Neural cell (in vitro differentiated cells): ENCODE measurements at regions not wholly inside any gene's neighbourhood (a gene's known extent, or its start where the extent isn't known, plus 50 kb on each side); places are given as distances from the start of the nearest gene placed in this dataset.

Experiments
- H2AFZ ChIP-seq: fragments of 200-600, 300-800 bp; sonication (generic), shearing (Covaris generic); 2 replicates; pipeline ENCODE4 v1.6.0; 2014; ENCODE audit warnings: low read depth, mild to moderate bottlenecking, antibody characterized with exemption, low read length, moderate library complexity
- H3F3A ChIP-seq: fragments of 200-600 bp; shearing (Covaris generic); 2 replicates; pipeline ENCODE4 v1.6.1; 2016; ENCODE audit warnings: mild to moderate bottlenecking, moderate library complexity, mixed read lengths, antibody characterized with exemption, low read length; ENCODE audit not compliant: insufficient read depth, poor library complexity, severe bottlenecking
- H3K27ac ChIP-seq: fragments of 200-600, 300-800 bp; sonication (generic), shearing (Covaris generic); 2 replicates; pipeline ENCODE4 v1.5.1; 2014; ENCODE audit warnings: mild to moderate bottlenecking, low read length, moderate library complexity
- H3K27me3 ChIP-seq: fragments of 300-800, 200-600 bp; sonication (generic), shearing (Covaris generic); 2 replicates; pipeline ENCODE4 v1.6.0; 2014; ENCODE audit warnings: mild to moderate bottlenecking, low read depth, low read length, moderate library complexity; ENCODE audit not compliant: insufficient read depth
- H3K36me3 ChIP-seq: fragments of 300-800, 200-600 bp; sonication (generic), shearing (Covaris generic); 2 replicates; pipeline ENCODE4 v1.5.1; 2014; ENCODE audit warnings: mild to moderate bottlenecking, antibody characterized with exemption, low read length, moderate library complexity; ENCODE audit not compliant: insufficient read depth
- H3K4me2 ChIP-seq: fragments of 300-800, 200-600 bp; sonication (generic), shearing (Covaris generic); 2 replicates; pipeline ENCODE4 v1.6.0; 2014; ENCODE audit warnings: mild to moderate bottlenecking, low read length
- H3K4me3 ChIP-seq: fragments of 300-800, 200-600 bp; sonication (generic), shearing (Covaris generic); 2 replicates; pipeline ENCODE4 v1.5.1; 2014; ENCODE audit warnings: mild to moderate bottlenecking, low read length, moderate library complexity
- H3K79me2 ChIP-seq: fragments of 200-600 bp; shearing (Covaris generic); replicated peaks from 2 replicates; pipeline ENCODE4 v1.6.0; 2014; ENCODE audit warnings: mild to moderate bottlenecking, low read length, moderate library complexity; ENCODE audit not compliant: insufficient read depth
- H3K9ac ChIP-seq: fragments of 300-800, 200-600 bp; sonication (generic), shearing (Covaris generic); 2 replicates; pipeline ENCODE4 v1.6.1; 2016; ENCODE audit warnings: mild to moderate bottlenecking, low read length, mixed read lengths
- H3K9me2 ChIP-seq: fragments of 200-600 bp; shearing (Covaris generic); 2 replicates; pipeline ENCODE4 v1.6.1; 2016; ENCODE audit warnings: mild to moderate bottlenecking, low read length, mixed read lengths; ENCODE audit not compliant: insufficient read depth
- H3K9me3 ChIP-seq: fragments of 200-600, 300-800 bp; sonication (generic), shearing (Covaris generic); 2 replicates; pipeline ENCODE4 v1.6.1; 2016; ENCODE audit warnings: mild to moderate bottlenecking, mixed run types, low read length, moderate library complexity, mixed read lengths
- H4K20me1 ChIP-seq: fragments of 200-600 bp; shearing (Covaris generic); 2 replicates; pipeline ENCODE4 v1.6.1; 2016; ENCODE audit warnings: mild to moderate bottlenecking, mixed run types; ENCODE audit not compliant: insufficient read depth
- CTCF ChIP-seq: fragments of 450-650 bp; IDR thresholded peaks from 2 replicates; pipeline ENCODE4 v1.5.1; 2014; ENCODE audit warnings: antibody characterized with exemption, mild to moderate bottlenecking, moderate library complexity; ENCODE audit not compliant: poor library complexity, severe bottlenecking
- EP300 ChIP-seq: fragments of 450-650 bp; conservative IDR thresholded peaks from 2 replicates; pipeline ENCODE4 v1.6.1; 2014; ENCODE audit warnings: antibody characterized with exemption, mild to moderate bottlenecking, moderate library complexity; ENCODE audit not compliant: poor library complexity, severe bottlenecking
- EZH2 ChIP-seq: fragments of 200-600, 300-800 bp; shearing (Covaris generic), sonication (generic); IDR thresholded peaks from 2 replicates; pipeline ENCODE4 v1.6.1; 2014; ENCODE audit warnings: antibody characterized with exemption, low read length, borderline replicate concordance, mild to moderate bottlenecking; ENCODE audit not compliant: insufficient read depth, poor library complexity, severe bottlenecking
- MXI1 ChIP-seq: fragments of 450-650 bp; conservative IDR thresholded peaks from 2 replicates; pipeline ENCODE4 v1.6.1; 2014; ENCODE audit warnings: antibody characterized with exemption, mild to moderate bottlenecking; ENCODE audit not compliant: poor library complexity, severe bottlenecking
- POLR2AphosphoS5 ChIP-seq: IDR thresholded peaks from 2 replicates; pipeline ENCODE4 v1.6.1; 2012
- RAD21 ChIP-seq: fragments of 450-650 bp; conservative IDR thresholded peaks from 2 replicates; pipeline ENCODE4 v1.6.1; 2014; ENCODE audit warnings: antibody characterized with exemption, mild to moderate bottlenecking, moderate library complexity
- REST ChIP-seq: IDR thresholded peaks from 2 replicates; pipeline ENCODE4 v1.6.1; 2012; ENCODE audit warnings: borderline replicate concordance
- SMC3 ChIP-seq: fragments of 450-650 bp; conservative IDR thresholded peaks from 2 replicates; pipeline ENCODE4 v1.6.1; 2014; ENCODE audit warnings: antibody characterized with exemption, mild to moderate bottlenecking, moderate library complexity; ENCODE audit not compliant: poor library complexity
- TAF1 ChIP-seq: IDR thresholded peaks from 2 replicates; pipeline ENCODE4 v1.6.1; 2012; ENCODE audit warnings: low read depth

- H3K4me2 ChIP-seq: no peak overlapping the region
- H3K9ac ChIP-seq: no peak overlapping the region
- no peaks in the 10 kb centered on the region for H3K36me3 ChIP-seq
- no peaks in the 10 kb centered on the region for H4K20me1 ChIP-seq
- no peak overlapping the region for H2AFZ ChIP-seq
- H3F3A ChIP-seq: no peaks in the 10 kb centered on the region
- no peaks in the 10 kb centered on the region for H3K27me3 ChIP-seq
- H3K79me2 ChIP-seq: no peaks in the 10 kb centered on the region
- TF ChIP-seq TAF1 (no peak), SMC3 (no peak), EZH2 (no peak), REST (no peak), MXI1 (no peak), RAD21 (no peak), EP300 (no peak), POLR2AphosphoS5 (no peak), CTCF (no peak)
- no peak overlapping the region for H3K4me3 ChIP-seq
- H3K9me3 ChIP-seq: no peaks in the 10 kb centered on the region
- H3K9me2 ChIP-seq: no peaks in the 10 kb centered on the region
- no peak overlapping the region for H3K27ac ChIP-seq
Observed at GRCh38 chr9:14530366-14530765, 162.9 kb downstream of the ZDHHC21 start.

- Histone ChIP-seq H3K4me3 (no peak overlapping the region), H3K36me3 (no peaks in the 10 kb centered on the region), H3K27me3 (no peaks in the 10 kb centered on the region), H3K4me2 (no peak overlapping the region), H3K79me2 (no peaks in the 10 kb centered on the region), H4K20me1 (no peaks in the 10 kb centered on the region), H3F3A (no peaks in the 10 kb centered on the region), H3K9me3 (no peaks in the 10 kb centered on the region), H3K9me2 (no peaks in the 10 kb centered on the region), H2AFZ (no peak overlapping the region), H3K27ac (no peak overlapping the region), H3K9ac (no peak overlapping the region)
- TF ChIP-seq REST (no peak), TAF1 (no peak), CTCF (no peak), MXI1 (no peak), EZH2 (no peak), RAD21 (no peak), EP300 (no peak), POLR2AphosphoS5 (no peak), SMC3 (no peak)
Observed at GRCh38 chr9:14529629-14530028, 163.6 kb downstream of the ZDHHC21 start.
